ENCODE measurements at regions not wholly inside any gene's neighbourhood (a gene's known extent, or its start where the extent isn't known, plus 50 kb on each side); places are given as distances from the start of the nearest gene placed in this dataset.
"Not testable (repeated sequence)": the region's sequence is repeated elsewhere in the genome, so short reads cannot be mapped to it uniquely, and the experiment has no call there.

- Histone ChIP-seq H3K4me3 (no peak overlapping the region), H3K27ac (no peak overlapping the region), H3K27me3 (no peaks in the 10 kb centered on the region), H3K36me3 (no peaks in the 10 kb centered on the region), H3K9me3 (ENCODE audit: low read depth) (no peaks in the 10 kb centered on the region), H3K4me1 (ENCODE audit: low read depth) (no peaks in the 10 kb centered on the region)
- DNase-seq (ENCODE audit: low read depth in 1 of 2, low spot score in 1 of 2): peak in 1 of 2 donors; percentile 25
- no peak for TF ChIP-seq CTCF (IDR thresholded peaks at IDR 0.05; ENCODE audit: low read depth, low read length)
Measured at GRCh38 chr20:17867131-17867925, 101.3 kb downstream of the SNX5 start.

- H3K4me1 ChIP-seq (ENCODE audit: low read depth): no peaks in the 10 kb centered on the region
- H3K9me3 ChIP-seq (ENCODE audit: low read depth): no peaks in the 10 kb centered on the region
- H3K27ac ChIP-seq: no peak overlapping the region
- DNase-seq (ENCODE audit: low read depth in 1 of 2, low spot score in 1 of 2): no peak
- H3K4me3 ChIP-seq: no peak overlapping the region
- no peaks in the 10 kb centered on the region for H3K27me3 ChIP-seq
- TF ChIP-seq CTCF (IDR thresholded peaks at IDR 0.05; ENCODE audit: low read depth, low read length): no peak
- H3K36me3 ChIP-seq: no peaks in the 10 kb centered on the region
Measured at GRCh38 chr20:17866234-17867001, 102.2 kb downstream of the SNX5 start.

DNA sequence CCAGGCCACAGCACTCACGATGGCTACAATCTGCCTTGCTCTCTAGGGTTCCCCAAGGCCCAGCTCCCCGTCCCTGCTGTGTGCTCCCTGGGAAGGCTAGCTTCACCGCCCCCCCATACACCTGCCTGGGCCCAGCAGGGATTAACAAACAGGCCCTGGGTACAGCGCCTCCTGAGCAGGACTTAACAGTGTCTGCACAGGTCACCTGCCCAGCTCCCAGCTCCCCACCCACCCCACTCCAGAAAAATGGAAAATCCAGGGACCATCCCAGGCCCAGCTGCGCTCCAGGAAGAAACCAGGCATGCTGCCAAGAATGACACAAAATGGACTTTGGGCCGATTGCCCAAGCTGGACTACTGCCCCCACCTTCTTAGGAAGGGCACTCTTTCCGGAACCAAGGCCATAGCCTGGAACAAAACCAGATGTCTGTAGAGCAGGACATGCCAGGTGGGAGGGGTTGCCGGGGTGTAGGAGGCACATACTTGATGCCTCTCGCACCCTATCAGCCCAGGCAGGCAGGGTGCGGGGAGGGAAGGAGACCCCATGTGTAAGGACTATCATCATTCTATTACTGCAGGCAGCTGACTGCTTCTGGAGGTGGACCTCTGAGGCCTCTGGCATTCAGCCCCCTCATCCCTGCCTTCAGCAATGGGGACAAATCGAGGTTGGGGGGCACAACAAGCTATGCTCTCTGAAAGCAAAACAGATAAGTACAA lies 104.9 kb downstream of the SNX5 start:
- H3K27ac ChIP-seq: no peak overlapping the region
- no peak for TF ChIP-seq CTCF (IDR thresholded peaks at IDR 0.05; ENCODE audit: low read depth, low read length)
- no peaks in the 10 kb centered on the region for H3K9me3 ChIP-seq (ENCODE audit: low read depth)
- no peaks in the 10 kb centered on the region for H3K36me3 ChIP-seq
- H3K27me3 ChIP-seq: no peaks in the 10 kb centered on the region
- H3K4me1 ChIP-seq (ENCODE audit: low read depth): peaks cover 12% of the 10 kb centered on the region
- DNase-seq (ENCODE audit: low read depth in 1 of 2, low spot score in 1 of 2): no peak
- no peak overlapping the region for H3K4me3 ChIP-seq

- Histone ChIP-seq H3K9me3 (ENCODE audit: low read depth) (no peaks in the 10 kb centered on the region), H3K4me3 (no peak overlapping the region), H3K27ac (no peak overlapping the region), H3K27me3 (no peaks in the 10 kb centered on the region), H3K4me1 (ENCODE audit: low read depth) (peaks cover 12% of the 10 kb centered on the region), H3K36me3 (no peaks in the 10 kb centered on the region)
- TF ChIP-seq CTCF (IDR thresholded peaks at IDR 0.05; ENCODE audit: low read depth, low read length): no peak
- DNase-seq (ENCODE audit: low read depth in 1 of 2, low spot score in 1 of 2): no peak
Measured at GRCh38 chr20:17863209-17863576, 105.4 kb downstream of the SNX5 start.

- no peak for DNase-seq (ENCODE audit: low read depth in 1 of 2, low spot score in 1 of 2)
- H3K27me3 ChIP-seq: no peaks in the 10 kb centered on the region
- no peaks in the 10 kb centered on the region for H3K9me3 ChIP-seq (ENCODE audit: low read depth)
- no peak for TF ChIP-seq CTCF (IDR thresholded peaks at IDR 0.05; ENCODE audit: low read depth, low read length)
- H3K27ac ChIP-seq: no peak overlapping the region
- H3K36me3 ChIP-seq: no peaks in the 10 kb centered on the region
- no peak overlapping the region for H3K4me3 ChIP-seq
- H3K4me1 ChIP-seq (ENCODE audit: low read depth): peaks cover 12% of the 10 kb centered on the region
Measured at GRCh38 chr20:17862171-17862570, 106.4 kb downstream of the SNX5 start.

GRCh38 chr20:17861620-17862019 lies 107.0 kb downstream of the SNX5 start:
- not testable (repeated sequence) for H3K9me3 ChIP-seq (ENCODE audit: low read depth); H3K27me3 ChIP-seq; DNase-seq (ENCODE audit: low read depth in 1 of 2, low spot score in 1 of 2); H3K27ac ChIP-seq; H3K4me3 ChIP-seq; H3K36me3 ChIP-seq
- peaks cover 12% of the 10 kb centered on the region for H3K4me1 ChIP-seq (ENCODE audit: low read depth)

All from cardiac muscle cell (in vitro differentiated cells and primary cell).